Endothelial cell of umbilical vein (primary cell): ENCODE measurements at regions not wholly inside any gene's neighbourhood (a gene's known extent, or its start where the extent isn't known, plus 50 kb on each side); places are given as distances from the start of the nearest gene placed in this dataset.

Source experiments
- BruUV-seq: library from RNA; stranded (reverse); fragments of 400-500 nt; replicated peaks from 2 replicates; lab custom pipeline; 2021; lab: Mats Ljungman, UMichigan
- CTCF ChIA-PET: fragments of 300-600, 350-600 bp; sonication (Branson Sonifier 250); formaldehyde crosslinking; loops from one replicate; lab custom pipeline; 2021; ENCODE audit warnings: antibody characterized with exemption, inconsistent platforms; lab: Charles Lee
- POLR2A ChIA-PET: fragments of 300-600, 350-600 bp; sonication (Branson Sonifier 250); formaldehyde crosslinking; loops from one replicate; lab custom pipeline; 2021; ENCODE audit warnings: antibody characterized with exemption, inconsistent platforms; lab: Charles Lee
- DNase-seq: peaks from one replicate; pipeline ENCODE4 v3.0.0-alpha.2; 2011; ENCODE audit warnings: low read depth, low spot score
- FAIRE-seq: peaks from 2 replicates; lab custom pipeline; 2011; peaks lifted over from hg19 to GRCh38; lab: Jason Lieb, UNC
- H2AFZ ChIP-seq: 2 replicates; pipeline ENCODE4 v1.6.0; 2012; ENCODE audit warnings: low read depth, low read length, control low read depth, inconsistent platforms
- H3K27ac ChIP-seq: 2 replicates; pipeline ENCODE4 v1.5.1; 2011; ENCODE audit warnings: low read depth, mild to moderate bottlenecking, control low read depth, low read length, moderate library complexity; ENCODE audit not compliant: insufficient read depth
- H3K27me3 ChIP-seq, 2 experiments: 2 replicates each; pipeline versions ENCODE4 v1.6.0 to v1.6.1; 2011; ENCODE audit warnings: low read length in 2 of 2, mixed read lengths in 1 of 2; ENCODE audit not compliant: control insufficient read depth in 2 of 2, insufficient read depth in 2 of 2
- H3K36me3 ChIP-seq, 2 experiments: 2 replicates in 1 of 2; 3 replicates in 1 of 2; pipeline ENCODE4 v1.5.1; 2011; ENCODE audit warnings: low read length in 2 of 2, mild to moderate bottlenecking in 1 of 2, moderate library complexity in 1 of 2; ENCODE audit not compliant: control insufficient read depth in 2 of 2, insufficient read depth in 2 of 2; ENCODE audit errors: extremely low read depth in 1 of 2
- H3K4me1 ChIP-seq: 3 replicates; pipeline ENCODE4 v1.5.1; 2011; ENCODE audit warnings: mild to moderate bottlenecking, low read length; ENCODE audit not compliant: control insufficient read depth, insufficient read depth; ENCODE audit errors: extremely low read depth
- H3K4me2 ChIP-seq: 2 replicates; pipeline ENCODE4 v1.6.1; 2011; ENCODE audit warnings: low read length, control low read depth, mixed read lengths; ENCODE audit not compliant: insufficient read depth
- H3K4me3 ChIP-seq, 3 experiments: fragments of 200-600 bp in 1 of 3; sonication (generic), shearing (Covaris generic) in 1 of 3; replicated peaks in 1 of 3; 2 replicates each; pipeline ENCODE4 v1.5.1; 2011 to 2016; ENCODE audit warnings: control low read depth in 3 of 3, low read length in 3 of 3, mild to moderate bottlenecking in 2 of 3, inconsistent platforms in 1 of 3, low read depth in 1 of 3, moderate library complexity in 1 of 3; ENCODE audit not compliant: insufficient read depth in 1 of 3
- H3K79me2 ChIP-seq: 2 replicates; pipeline ENCODE4 v1.6.0; 2012; ENCODE audit warnings: low read length, inconsistent platforms; ENCODE audit not compliant: control insufficient read depth, insufficient read depth
- H3K9ac ChIP-seq: replicated peaks from 2 replicates; pipeline ENCODE3; 2011; ENCODE audit warnings: low read length, control low read depth; ENCODE audit not compliant: insufficient read depth; ENCODE audit errors: extremely low read depth
- H3K9me1 ChIP-seq: replicated peaks from 3 replicates; pipeline ENCODE4 v1.6.0; 2011; ENCODE audit warnings: mild to moderate bottlenecking, low read length; ENCODE audit not compliant: control insufficient read depth, insufficient read depth; ENCODE audit errors: extremely low read depth
- H3K9me3 ChIP-seq: replicated peaks from 2 replicates; pipeline ENCODE4 v1.5.1; 2012; ENCODE audit warnings: low read length, inconsistent platforms; ENCODE audit not compliant: control insufficient read depth, insufficient read depth
- H4K20me1 ChIP-seq: replicated peaks from 2 replicates; pipeline ENCODE3; 2011; ENCODE audit warnings: mild to moderate bottlenecking, low read length; ENCODE audit not compliant: control insufficient read depth, insufficient read depth; ENCODE audit errors: extremely low read depth
- CTCF ChIP-seq, 2 donors: IDR thresholded peaks; 1 replicate in 1 of 2; 2 replicates in 1 of 2; pipeline ENCODE4 v1.5.1; 2011; ENCODE audit warnings: low read length in 2 of 2, mild to moderate bottlenecking in 2 of 2, moderate library complexity in 2 of 2, control low read depth in 1 of 2, inconsistent platforms in 1 of 2, low read depth in 1 of 2; ENCODE audit not compliant: insufficient read depth in 1 of 2; ENCODE audit errors: extremely low read depth in 1 of 2
- EZH2 ChIP-seq: IDR thresholded peaks from 2 replicates; pipeline ENCODE4 v1.6.1; 2012; ENCODE audit warnings: borderline replicate concordance, low read depth, mild to moderate bottlenecking, moderate library complexity, low read length, inconsistent platforms; ENCODE audit not compliant: severe bottlenecking
- FOS ChIP-seq: IDR thresholded peaks from 2 replicates; pipeline ENCODE4 v1.6.1; 2011; ENCODE audit warnings: mild to moderate bottlenecking, low read length, moderate library complexity, borderline replicate concordance; ENCODE audit not compliant: insufficient read depth
- GATA2 ChIP-seq: IDR thresholded peaks from 2 replicates; pipeline ENCODE4 v1.7.0; 2011; ENCODE audit warnings: low read depth, mild to moderate bottlenecking, moderate library complexity, mixed read lengths, low read length; ENCODE audit not compliant: insufficient read length, insufficient read depth
- JUN ChIP-seq: IDR thresholded peaks from 2 replicates; pipeline ENCODE4 v1.6.1; 2011; ENCODE audit warnings: borderline replicate concordance, low read depth; ENCODE audit not compliant: insufficient read length, insufficient read depth
- MAX ChIP-seq: IDR thresholded peaks from 2 replicates; pipeline ENCODE4 v1.6.1; 2011; ENCODE audit not compliant: insufficient read depth, insufficient read length
- MYC ChIP-seq: IDR thresholded peaks from one replicate; pipeline ENCODE4 v1.6.1; 2011; ENCODE audit warnings: mild to moderate bottlenecking, low read depth, low read length
- POLR2A ChIP-seq: IDR thresholded peaks from 2 replicates; pipeline ENCODE4 v1.6.1; 2012; ENCODE audit warnings: low read depth, mild to moderate bottlenecking, control low read depth, low read length
- POLR2AphosphoS5 ChIP-seq: IDR thresholded peaks from 2 replicates; pipeline ENCODE4 v1.6.1; 2012; ENCODE audit warnings: low read depth, mild to moderate bottlenecking, control low read depth, low read length, moderate library complexity; ENCODE audit not compliant: insufficient read depth
- dilution Hi-C: fragments of 300-500 bp; cut with MboI; formaldehyde crosslinking; loops from one replicate; pipeline ENCODE4 v1.15.0; 2019; ENCODE audit warnings: low sequenced_read_pairs; ENCODE audit not compliant: extremely low pct_ligation_motif_present
- intact Hi-C: fragments of 100-400 bp; cut with micrococcal nuclease; formaldehyde crosslinking; loops from one replicate; pipeline ENCODE4 v1.10.0; 2022

- ChIA-PET CTCF (no interaction called here), POLR2A (no interaction called here)
- H3K36me3 ChIP-seq: no peaks in the 10 kb centered on the region
- no peak overlapping the region for H3K9ac ChIP-seq
- no peaks in the 10 kb centered on the region for H3K79me2 ChIP-seq
- peak overlapping the region; percentile 93 for H3K27ac ChIP-seq
- no peak overlapping the region for H2AFZ ChIP-seq
- FAIRE-seq (no peak), DNase-seq (no peak)
- no peak for TF ChIP-seq POLR2A
- no peak for TF ChIP-seq POLR2AphosphoS5
- TF ChIP-seq JUN: no peak
- intact Hi-C loops (no loop called here), dilution Hi-C loops (no loop called here)
- BruUV-seq: no TSS peak
- H4K20me1 ChIP-seq: no peaks in the 10 kb centered on the region
- H3K9me3 ChIP-seq: no peaks in the 10 kb centered on the region
- H3K4me1 ChIP-seq: peaks cover 35% of the 10 kb centered on the region
- no peak overlapping the region for H3K4me3 ChIP-seq
- no peaks in the 10 kb centered on the region for H3K27me3 ChIP-seq
- H3K4me2 ChIP-seq: no peak overlapping the region
- no peaks in the 10 kb centered on the region for H3K9me1 ChIP-seq
These were observed 431.2 kb upstream of the TCF4 start for GRCh38 chr18:56019156-56019555.

- no peak overlapping the region for H3K9ac ChIP-seq
- no peak for TF ChIP-seq MYC
- no peak for TF ChIP-seq CTCF (IDR thresholded peaks at IDR 0.05; ENCODE audit: extremely low read depth in 1 of 2, insufficient read depth in 1 of 2, low read depth in 1 of 2, low read length in 2 of 2)
- TF ChIP-seq JUN: no peak
- TF ChIP-seq EZH2: no peak
- TF ChIP-seq POLR2AphosphoS5: no peak
- TF ChIP-seq FOS: no peak
- TF ChIP-seq GATA2: no peak
- no peak for TF ChIP-seq POLR2A
- TF ChIP-seq MAX: no peak
- no peak overlapping the region for H3K27ac ChIP-seq
- dilution Hi-C loops (no loop called here), intact Hi-C loops (no loop called here)
- no peaks in the 10 kb centered on the region for H3K4me1 ChIP-seq
- ChIA-PET POLR2A (no interaction called here), CTCF (no interaction called here)
- H4K20me1 ChIP-seq: no peaks in the 10 kb centered on the region
- DNase-seq: no peak
- no peaks in the 10 kb centered on the region for H3K9me3 ChIP-seq
- H3K4me3 ChIP-seq: no peak overlapping the region
- no TSS peak for BruUV-seq
- FAIRE-seq: no peak
- no peaks in the 10 kb centered on the region for H3K36me3 ChIP-seq
- no peak overlapping the region for H2AFZ ChIP-seq
- H3K4me2 ChIP-seq: no peak overlapping the region
- H3K79me2 ChIP-seq: no peaks in the 10 kb centered on the region
- H3K9me1 ChIP-seq: no peaks in the 10 kb centered on the region
- H3K27me3 ChIP-seq: no peaks in the 10 kb centered on the region
These were observed 421.4 kb upstream of the TCF4 start for GRCh38 chr18:56009411-56009810.
